SK-N-SH treated with all-trans-retinoic acid at 6 μM for 48 hours (cell line): ENCODE measurements at regions not wholly inside any gene's neighbourhood (a gene's known extent, or its start where the extent isn't known, plus 50 kb on each side); places are given as distances from the start of the nearest gene placed in this dataset.

Source experiments
- ATAC-seq: fragments of 200-7000 bp; cut with Tn5 transposase; 3 replicates; pipeline ENCODE4 v1.9.1; 2020; ENCODE audit warnings: mild to moderate bottlenecking, moderate library complexity
- ARNTL ChIP-seq: fragments of 450-650 bp; formaldehyde crosslinking; IDR thresholded peaks from 2 replicates; pipeline ENCODE4 v1.5.0; 2020; ENCODE audit warnings: low read depth, mild to moderate bottlenecking, moderate library complexity, borderline replicate concordance
- BACH2 ChIP-seq: fragments of 250-450 bp; sonication (Bioruptor Pico); IDR thresholded peaks from 2 replicates; pipeline ENCODE4 v1.9.0; 2021; ENCODE audit warnings: mild to moderate bottlenecking, borderline replicate concordance
- CSDC2 ChIP-seq: fragments of 250-450 bp; sonication (Bioruptor Pico); IDR thresholded peaks from 2 replicates; pipeline ENCODE4 v1.5.0; 2020; ENCODE audit warnings: mild to moderate bottlenecking, moderate library complexity
- GLIS3 ChIP-seq: fragments of 250-450 bp; sonication (Bioruptor Pico); IDR thresholded peaks from 2 replicates; pipeline ENCODE4 v1.5.0; 2020; ENCODE audit warnings: mild to moderate bottlenecking, moderate library complexity
- ISL1 ChIP-seq: fragments of 250-450 bp; sonication (Bioruptor Pico); IDR thresholded peaks from 2 replicates; pipeline ENCODE4 v2.1.2; 2022; ENCODE audit warnings: mild to moderate bottlenecking, moderate library complexity
- OSR1 ChIP-seq: fragments of 250-450 bp; sonication (Bioruptor Pico); IDR thresholded peaks from 2 replicates; pipeline ENCODE4 v1.8.0; 2022; ENCODE audit warnings: moderate library complexity, mild to moderate bottlenecking, inconsistent platforms
- RARB ChIP-seq: fragments of 250-450 bp; sonication (Bioruptor Pico); IDR thresholded peaks from 2 replicates; pipeline ENCODE4 v1.8.0; 2021; ENCODE audit warnings: mild to moderate bottlenecking, moderate library complexity
- SNAI2 ChIP-seq: fragments of 250-450 bp; sonication (Bioruptor Pico); IDR thresholded peaks from 2 replicates; pipeline ENCODE4 v1.5.0; 2020; ENCODE audit warnings: mild to moderate bottlenecking, moderate library complexity
- TCF4 ChIP-seq: fragments of 250-450 bp; sonication (Bioruptor Pico); IDR thresholded peaks from 2 replicates; pipeline ENCODE4 v1.8.0; 2021; ENCODE audit warnings: mild to moderate bottlenecking, moderate library complexity, borderline replicate concordance
- ZC3H10 ChIP-seq: fragments of 250-450 bp; sonication (Bioruptor Pico); IDR thresholded peaks from 2 replicates; pipeline ENCODE4 v1.5.1; 2021; ENCODE audit warnings: mild to moderate bottlenecking, moderate library complexity
- ZFP3 ChIP-seq: fragments of 250-450 bp; sonication (Bioruptor Pico); IDR thresholded peaks from 2 replicates; pipeline ENCODE4 v1.5.0; 2020; ENCODE audit warnings: mild to moderate bottlenecking, moderate library complexity
- ZFP30 ChIP-seq: fragments of 450-650 bp; formaldehyde crosslinking; IDR thresholded peaks from 2 replicates; pipeline ENCODE4 v1.5.0; 2022; ENCODE audit warnings: mild to moderate bottlenecking, moderate library complexity
- ZNF565 ChIP-seq: fragments of 450-650 bp; formaldehyde crosslinking; conservative IDR thresholded peaks from 2 replicates; pipeline ENCODE4 v1.5.0; 2020; ENCODE audit warnings: low read depth, mild to moderate bottlenecking, moderate library complexity
- ZNF70 ChIP-seq: fragments of 450-650 bp; formaldehyde crosslinking; IDR thresholded peaks from 2 replicates; pipeline ENCODE4 v1.5.0; 2020; ENCODE audit warnings: mild to moderate bottlenecking, moderate library complexity
- TF ChIP-seq, protein P1 (sequence below): fragments of 250-450 bp; sonication (Bioruptor Pico); IDR thresholded peaks from 2 replicates; pipeline ENCODE4 v1.5.1; 2020; ENCODE audit warnings: low read depth, mild to moderate bottlenecking, moderate library complexity
- TF ChIP-seq, protein P2 (sequence below): fragments of 250-450 bp; sonication (Bioruptor Pico); IDR thresholded peaks from 2 replicates; pipeline ENCODE4 v1.5.1; 2021; ENCODE audit warnings: mild to moderate bottlenecking, moderate library complexity
- TF ChIP-seq, protein P3 (sequence below): fragments of 250-450 bp; sonication (Bioruptor Pico); IDR thresholded peaks from 2 replicates; pipeline ENCODE4 v1.8.0; 2020; ENCODE audit warnings: mild to moderate bottlenecking, moderate library complexity, borderline replicate concordance
- TF ChIP-seq, protein P4 (sequence below): fragments of 250-450 bp; sonication (Bioruptor Pico); IDR thresholded peaks from 2 replicates; pipeline ENCODE4 v1.8.0; 2021; ENCODE audit warnings: low read depth, mild to moderate bottlenecking, moderate library complexity, borderline replicate concordance

DNA sequence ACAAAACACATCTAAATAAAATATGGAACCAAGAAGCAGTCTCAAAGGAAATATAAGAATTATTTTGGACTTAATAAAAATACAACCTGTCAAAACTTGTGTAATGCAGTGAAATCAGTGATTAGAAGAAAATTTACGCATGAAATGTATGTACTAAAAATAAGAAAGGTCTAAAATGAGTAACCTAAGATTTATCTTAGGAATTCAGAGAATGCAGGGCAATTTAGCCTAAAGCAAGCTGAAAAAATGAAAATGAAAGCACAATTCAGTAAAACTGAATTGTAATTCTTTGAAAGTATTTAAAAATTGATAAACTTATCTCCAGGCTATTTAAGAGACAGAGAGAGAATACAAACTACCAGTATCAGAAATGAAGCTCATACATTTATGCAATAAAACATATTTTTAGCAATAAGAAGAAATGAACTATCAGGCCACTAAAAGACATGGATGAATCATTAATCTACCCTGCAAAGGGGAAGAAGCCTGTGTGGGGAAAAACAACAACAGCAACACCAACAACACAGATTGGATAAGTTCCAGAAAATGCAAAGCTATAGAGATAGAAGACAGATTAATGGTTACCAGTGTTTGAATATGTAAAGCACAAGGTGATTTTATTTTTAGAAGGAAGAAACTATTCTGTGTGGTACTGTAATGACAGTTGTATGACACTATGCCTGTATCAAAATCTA lies 442.0 kb upstream of the ADGRL3 start (continued):
- TF ChIP-seq, protein P1, sequence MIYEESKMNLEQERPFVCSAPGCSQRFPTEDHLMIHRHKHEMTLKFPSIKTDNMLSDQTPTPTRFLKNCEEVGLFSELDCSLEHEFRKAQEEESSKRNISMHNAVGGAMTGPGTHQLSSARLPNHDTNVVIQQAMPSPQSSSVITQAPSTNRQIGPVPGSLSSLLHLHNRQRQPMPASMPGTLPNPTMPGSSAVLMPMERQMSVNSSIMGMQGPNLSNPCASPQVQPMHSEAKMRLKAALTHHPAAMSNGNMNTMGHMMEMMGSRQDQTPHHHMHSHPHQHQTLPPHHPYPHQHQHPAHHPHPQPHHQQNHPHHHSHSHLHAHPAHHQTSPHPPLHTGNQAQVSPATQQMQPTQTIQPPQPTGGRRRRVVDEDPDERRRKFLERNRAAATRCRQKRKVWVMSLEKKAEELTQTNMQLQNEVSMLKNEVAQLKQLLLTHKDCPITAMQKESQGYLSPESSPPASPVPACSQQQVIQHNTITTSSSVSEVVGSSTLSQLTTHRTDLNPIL (CRISPR knock-in tag), result no peak
- TF ChIP-seq, protein P2, sequence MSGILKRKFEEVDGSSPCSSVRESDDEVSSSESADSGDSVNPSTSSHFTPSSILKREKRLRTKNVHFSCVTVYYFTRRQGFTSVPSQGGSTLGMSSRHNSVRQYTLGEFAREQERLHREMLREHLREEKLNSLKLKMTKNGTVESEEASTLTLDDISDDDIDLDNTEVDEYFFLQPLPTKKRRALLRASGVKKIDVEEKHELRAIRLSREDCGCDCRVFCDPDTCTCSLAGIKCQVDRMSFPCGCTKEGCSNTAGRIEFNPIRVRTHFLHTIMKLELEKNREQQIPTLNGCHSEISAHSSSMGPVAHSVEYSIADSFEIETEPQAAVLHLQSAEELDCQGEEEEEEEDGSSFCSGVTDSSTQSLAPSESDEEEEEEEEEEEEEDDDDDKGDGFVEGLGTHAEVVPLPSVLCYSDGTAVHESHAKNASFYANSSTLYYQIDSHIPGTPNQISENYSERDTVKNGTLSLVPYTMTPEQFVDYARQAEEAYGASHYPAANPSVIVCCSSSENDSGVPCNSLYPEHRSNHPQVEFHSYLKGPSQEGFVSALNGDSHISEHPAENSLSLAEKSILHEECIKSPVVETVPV (CRISPR knock-in tag), result no peak

DNA sequence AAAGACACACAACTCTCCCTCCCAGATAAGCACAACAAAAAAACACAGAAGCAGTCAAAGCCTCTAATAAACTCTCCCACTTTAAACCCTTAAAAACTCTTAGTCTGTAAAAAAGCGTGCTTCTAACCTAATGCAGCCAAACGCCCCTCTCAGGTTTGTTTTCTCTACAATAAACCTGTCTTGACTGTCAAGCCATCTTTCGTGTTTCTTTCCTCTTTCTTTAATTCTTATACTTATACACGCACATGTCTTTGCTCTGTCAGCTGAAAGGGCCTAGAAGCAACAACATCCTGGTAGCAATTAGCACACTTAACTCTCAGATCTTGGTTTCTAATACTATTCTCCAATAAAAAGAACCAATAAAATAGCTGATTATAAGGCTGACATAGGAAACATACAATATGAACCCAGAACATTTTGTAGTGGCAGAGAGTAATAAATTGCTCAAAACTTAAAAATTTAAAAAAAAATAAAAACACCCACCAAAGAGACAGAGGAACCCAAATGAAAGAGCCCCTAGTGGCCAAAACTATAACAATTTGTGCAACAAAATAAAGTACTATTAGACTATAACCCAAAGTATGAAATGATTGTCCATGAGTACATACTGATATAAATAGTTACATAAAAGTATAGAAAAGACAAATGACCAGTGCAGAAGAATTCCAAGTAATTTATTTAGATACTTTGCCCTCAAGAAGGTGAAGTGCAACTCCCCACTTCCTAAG lies 440.4 kb upstream of the ADGRL3 start:
- TF ChIP-seq ZFP3 (CRISPR knock-in tag), result no peak
- TF ChIP-seq ARNTL (CRISPR knock-in tag), result no peak
- TF ChIP-seq SNAI2, result no peak
- no peak for TF ChIP-seq OSR1 (CRISPR knock-in tag)
- no peak for TF ChIP-seq TCF4 (CRISPR knock-in tag)
- no peak for ATAC-seq

DNA sequence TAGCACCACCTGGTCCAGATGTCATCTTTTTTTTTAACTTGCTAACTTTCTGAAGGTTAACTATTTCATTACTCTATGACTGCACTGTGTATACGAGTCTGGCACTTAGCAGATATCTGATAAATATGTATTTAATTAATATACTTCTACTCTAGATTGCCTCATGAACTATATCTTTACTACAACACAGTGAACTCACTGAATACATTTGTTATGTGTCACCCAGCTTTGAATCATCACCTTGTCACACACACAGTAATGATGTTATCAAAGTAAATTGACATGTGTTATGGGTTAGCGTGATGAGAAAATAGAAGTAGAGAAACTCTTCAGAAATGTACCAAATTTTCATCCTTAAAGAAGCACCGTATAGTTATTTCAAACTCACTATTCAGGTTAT lies 419.3 kb upstream of the ADGRL3 start:
- TF ChIP-seq ZC3H10 (CRISPR knock-in tag) (no peak), ISL1 (peak; percentile 52; the same call in 1 of the 2 replicates)

DNA sequence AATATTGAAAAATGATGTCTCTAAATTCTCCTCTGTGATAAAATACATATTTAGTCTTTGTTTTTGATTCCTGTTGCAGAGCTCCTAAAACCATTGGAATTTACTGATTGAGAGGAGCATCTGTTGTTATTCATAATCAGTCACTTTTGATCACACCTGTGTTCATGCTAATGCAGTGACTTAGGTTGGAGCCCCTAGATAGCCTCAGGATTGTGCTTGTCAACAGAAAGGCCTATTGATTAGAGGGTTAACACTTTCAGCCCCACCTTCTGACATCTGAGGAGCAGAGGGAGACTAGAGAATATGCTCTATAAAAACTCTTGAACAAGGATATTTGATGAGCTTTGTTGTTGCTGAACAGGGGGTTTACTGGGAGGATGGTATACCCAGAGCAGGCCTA lies 409.5 kb upstream of the ADGRL3 start:
- no peak for ATAC-seq
- no peak for TF ChIP-seq GLIS3 (CRISPR knock-in tag)
- TF ChIP-seq, protein P3, sequence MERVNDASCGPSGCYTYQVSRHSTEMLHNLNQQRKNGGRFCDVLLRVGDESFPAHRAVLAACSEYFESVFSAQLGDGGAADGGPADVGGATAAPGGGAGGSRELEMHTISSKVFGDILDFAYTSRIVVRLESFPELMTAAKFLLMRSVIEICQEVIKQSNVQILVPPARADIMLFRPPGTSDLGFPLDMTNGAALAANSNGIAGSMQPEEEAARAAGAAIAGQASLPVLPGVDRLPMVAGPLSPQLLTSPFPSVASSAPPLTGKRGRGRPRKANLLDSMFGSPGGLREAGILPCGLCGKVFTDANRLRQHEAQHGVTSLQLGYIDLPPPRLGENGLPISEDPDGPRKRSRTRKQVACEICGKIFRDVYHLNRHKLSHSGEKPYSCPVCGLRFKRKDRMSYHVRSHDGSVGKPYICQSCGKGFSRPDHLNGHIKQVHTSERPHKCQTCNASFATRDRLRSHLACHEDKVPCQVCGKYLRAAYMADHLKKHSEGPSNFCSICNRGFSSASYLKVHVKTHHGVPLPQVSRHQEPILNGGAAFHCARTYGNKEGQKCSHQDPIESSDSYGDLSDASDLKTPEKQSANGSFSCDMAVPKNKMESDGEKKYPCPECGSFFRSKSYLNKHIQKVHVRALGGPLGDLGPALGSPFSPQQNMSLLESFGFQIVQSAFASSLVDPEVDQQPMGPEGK, result no peak
- TF ChIP-seq ZFP3 (CRISPR knock-in tag), result no peak
- TF ChIP-seq ZFP30, result no peak
- TF ChIP-seq ISL1, result no peak
- no peak for TF ChIP-seq ZNF565 (CRISPR knock-in tag)
- TF ChIP-seq RARB (CRISPR knock-in tag), result no peak
- TF ChIP-seq, protein P4, sequence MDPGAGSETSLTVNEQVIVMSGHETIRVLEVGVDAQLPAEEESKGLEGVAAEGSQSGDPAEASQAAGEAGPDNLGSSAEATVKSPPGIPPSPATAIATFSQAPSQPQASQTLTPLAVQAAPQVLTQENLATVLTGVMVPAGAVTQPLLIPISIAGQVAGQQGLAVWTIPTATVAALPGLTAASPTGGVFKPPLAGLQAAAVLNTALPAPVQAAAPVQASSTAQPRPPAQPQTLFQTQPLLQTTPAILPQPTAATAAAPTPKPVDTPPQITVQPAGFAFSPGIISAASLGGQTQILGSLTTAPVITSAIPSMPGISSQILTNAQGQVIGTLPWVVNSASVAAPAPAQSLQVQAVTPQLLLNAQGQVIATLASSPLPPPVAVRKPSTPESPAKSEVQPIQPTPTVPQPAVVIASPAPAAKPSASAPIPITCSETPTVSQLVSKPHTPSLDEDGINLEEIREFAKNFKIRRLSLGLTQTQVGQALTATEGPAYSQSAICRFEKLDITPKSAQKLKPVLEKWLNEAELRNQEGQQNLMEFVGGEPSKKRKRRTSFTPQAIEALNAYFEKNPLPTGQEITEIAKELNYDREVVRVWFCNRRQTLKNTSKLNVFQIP (CRISPR knock-in tag), result no peak

More for the DNA sequence above, 419.3 kb upstream of the ADGRL3 start:
- no peak for ATAC-seq

DNA sequence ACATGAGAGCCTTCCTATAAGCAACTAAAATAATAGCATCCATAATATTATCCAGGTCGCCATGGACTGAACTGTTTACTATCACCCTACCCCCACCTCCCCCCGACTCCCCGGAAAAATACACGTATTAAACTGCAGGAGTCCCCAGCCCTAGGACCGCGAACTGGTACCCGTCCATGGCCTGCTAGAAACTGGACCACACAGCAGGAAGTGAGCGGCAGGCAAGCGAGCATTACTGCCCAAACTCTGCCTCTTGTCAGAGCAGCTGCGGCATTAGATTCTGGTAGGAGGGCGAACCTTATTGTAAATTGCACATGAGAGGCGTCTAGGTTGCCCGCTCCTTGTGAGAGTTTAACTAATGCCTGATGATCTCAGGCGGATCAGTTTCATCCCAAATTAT lies 405.8 kb upstream of the ADGRL3 start:
- TF ChIP-seq ZFP3 (CRISPR knock-in tag), result no peak
- ATAC-seq, result no peak

DNA sequence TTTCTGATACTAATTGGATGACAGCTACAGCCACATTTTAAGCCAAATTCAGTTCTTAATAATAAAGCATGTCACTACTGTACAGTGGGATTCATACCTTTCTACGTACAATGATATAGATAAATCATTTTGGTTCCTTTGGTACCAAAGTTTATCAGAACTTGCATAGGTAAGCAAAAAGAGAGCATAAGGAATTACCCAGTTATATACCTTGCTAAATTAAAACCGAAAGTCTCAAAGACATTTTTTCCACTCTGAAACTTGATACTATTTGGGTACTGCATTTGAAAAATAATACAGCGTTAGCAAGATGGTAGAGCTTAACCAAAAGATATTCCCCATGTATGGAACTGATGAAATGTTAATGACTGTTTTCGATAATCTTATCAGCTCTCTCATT lies 400.9 kb upstream of the ADGRL3 start:
- no peak for TF ChIP-seq OSR1 (CRISPR knock-in tag)
- no peak for TF ChIP-seq BACH2 (CRISPR knock-in tag)
- TF ChIP-seq, protein P2 (CRISPR knock-in tag), result no peak
- TF ChIP-seq ZFP30, result no peak
- no peak for TF ChIP-seq CSDC2
- TF ChIP-seq ZNF70, result no peak
- TF ChIP-seq RARB (CRISPR knock-in tag), result no peak
- no peak for ATAC-seq
